IgD-negative memory B cell (primary cell): ENCODE measurements at regions not wholly inside any gene's neighbourhood (a gene's known extent, or its start where the extent isn't known, plus 50 kb on each side); places are given as distances from the start of the nearest gene placed in this dataset.
"Not testable (repeated sequence)": the region's sequence is repeated elsewhere in the genome, so short reads cannot be mapped to it uniquely, and the experiment has no call there.

Experiments used
- H3K27ac Mint-ChIP-seq, 3 donors: one replicate each; pipeline ENCODE4 v1.8.0; 2020 to 2022; ENCODE audit warnings: mild to moderate bottlenecking in 3 of 3, mixed read lengths in 3 of 3, moderate library complexity in 1 of 3
- H3K27me3 Mint-ChIP-seq: one replicate; pipeline ENCODE4 v1.8.0; 2021; ENCODE audit warnings: mixed read lengths
- H3K36me3 Mint-ChIP-seq: one replicate; pipeline ENCODE4 v1.8.0; 2020; ENCODE audit warnings: mild to moderate bottlenecking, mixed read lengths
- H3K4me1 Mint-ChIP-seq, 3 donors: one replicate each; pipeline ENCODE4 v1.8.0; 2020 to 2022; ENCODE audit warnings: mixed read lengths in 3 of 3, mild to moderate bottlenecking in 1 of 3
- H3K4me3 Mint-ChIP-seq, 4 donors: one replicate each; pipeline ENCODE4 v1.8.0; 2020 to 2022; ENCODE audit warnings: mild to moderate bottlenecking in 4 of 4, mixed read lengths in 4 of 4, moderate library complexity in 3 of 4
- H3K9me3 Mint-ChIP-seq, 3 donors: one replicate each; pipeline ENCODE4 v1.8.0; 2020 to 2021; ENCODE audit warnings: mixed read lengths in 3 of 3, mild to moderate bottlenecking in 1 of 3

DNA sequence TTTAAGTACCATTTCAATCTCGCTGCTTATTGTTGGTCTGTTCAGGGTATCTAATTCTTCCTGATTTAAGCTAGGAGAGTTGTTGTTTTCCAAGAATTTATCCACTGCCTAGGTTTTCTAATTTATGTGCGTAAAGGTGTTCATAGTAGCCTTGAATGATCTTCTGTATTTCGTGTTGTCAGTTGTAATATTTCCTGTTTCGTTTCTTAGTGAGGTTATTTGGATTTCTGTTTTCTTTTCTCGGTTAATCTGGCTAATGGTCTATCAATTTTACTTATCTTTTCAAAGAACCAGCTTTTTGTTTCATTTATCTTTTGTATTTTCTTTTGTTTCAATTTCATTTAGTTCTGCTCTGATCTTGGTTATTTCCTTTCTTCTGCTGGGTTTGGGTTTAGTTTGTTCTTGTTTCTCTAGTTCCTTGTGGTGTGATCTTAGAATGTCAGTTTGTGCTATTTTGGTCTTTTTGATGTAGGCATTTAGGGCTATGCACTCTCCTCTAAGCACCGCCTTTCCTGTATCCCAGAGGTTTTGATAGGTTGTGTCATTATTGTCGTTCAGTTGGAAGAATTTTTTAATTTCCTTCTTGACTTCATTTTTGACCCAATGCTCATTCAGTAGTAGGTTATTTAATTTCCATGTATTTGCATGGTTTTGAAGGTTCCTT is 92.5 kb upstream of the CSRP2 start:
- H3K4me1 Mint-ChIP-seq, H3K36me3 Mint-ChIP-seq, H3K27ac Mint-ChIP-seq, H3K27me3 Mint-ChIP-seq, H3K4me3 Mint-ChIP-seq: not testable (repeated sequence)
- H3K9me3 Mint-ChIP-seq: peaks cover 3 to 17% (median 9%) of the 10 kb centered on the region in 3 donors

DNA sequence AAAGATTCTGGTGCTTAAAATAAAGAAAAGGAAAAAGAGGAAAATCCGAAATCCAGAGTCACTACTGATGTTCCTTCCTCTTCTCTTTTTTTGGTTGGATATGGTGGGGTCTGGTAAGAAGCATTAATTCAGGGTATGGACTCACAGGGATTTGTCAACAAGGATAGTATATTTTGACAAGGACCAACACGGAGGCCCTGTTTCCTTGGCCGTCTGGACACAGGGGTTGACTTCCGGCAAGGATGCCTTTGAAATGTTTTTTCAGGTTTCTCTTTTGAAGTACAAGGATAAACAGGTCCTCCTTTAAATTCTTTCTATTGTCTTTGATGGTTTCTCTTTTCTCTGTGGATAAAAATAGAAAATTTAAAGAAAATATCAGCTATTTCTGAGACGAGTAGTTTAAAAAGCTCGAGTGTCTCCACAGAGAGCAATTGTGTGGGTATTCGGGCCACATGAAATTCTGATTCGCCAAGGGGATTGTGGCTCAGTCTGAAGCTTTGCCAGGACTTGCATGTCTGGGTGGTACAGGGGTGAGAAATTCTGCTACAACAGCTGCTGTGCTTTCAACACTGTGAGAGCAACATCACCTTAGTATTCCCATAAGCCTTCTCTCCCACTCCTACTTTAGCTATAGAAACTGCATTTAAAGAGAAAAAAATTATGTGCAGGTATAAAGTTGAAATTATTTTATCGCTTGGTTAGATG is 88.5 kb upstream of the CSRP2 start:
- peaks cover 3 to 17% (median 9%) of the 10 kb centered on the region in 3 donors for H3K9me3 Mint-ChIP-seq
- H3K4me1 Mint-ChIP-seq: no peaks in the 10 kb centered on the region
- H3K4me3 Mint-ChIP-seq: no peak overlapping the region
- H3K36me3 Mint-ChIP-seq: no peaks in the 10 kb centered on the region
- no peak overlapping the region for H3K27ac Mint-ChIP-seq
- H3K27me3 Mint-ChIP-seq: peaks cover 3% of the 10 kb centered on the region

DNA sequence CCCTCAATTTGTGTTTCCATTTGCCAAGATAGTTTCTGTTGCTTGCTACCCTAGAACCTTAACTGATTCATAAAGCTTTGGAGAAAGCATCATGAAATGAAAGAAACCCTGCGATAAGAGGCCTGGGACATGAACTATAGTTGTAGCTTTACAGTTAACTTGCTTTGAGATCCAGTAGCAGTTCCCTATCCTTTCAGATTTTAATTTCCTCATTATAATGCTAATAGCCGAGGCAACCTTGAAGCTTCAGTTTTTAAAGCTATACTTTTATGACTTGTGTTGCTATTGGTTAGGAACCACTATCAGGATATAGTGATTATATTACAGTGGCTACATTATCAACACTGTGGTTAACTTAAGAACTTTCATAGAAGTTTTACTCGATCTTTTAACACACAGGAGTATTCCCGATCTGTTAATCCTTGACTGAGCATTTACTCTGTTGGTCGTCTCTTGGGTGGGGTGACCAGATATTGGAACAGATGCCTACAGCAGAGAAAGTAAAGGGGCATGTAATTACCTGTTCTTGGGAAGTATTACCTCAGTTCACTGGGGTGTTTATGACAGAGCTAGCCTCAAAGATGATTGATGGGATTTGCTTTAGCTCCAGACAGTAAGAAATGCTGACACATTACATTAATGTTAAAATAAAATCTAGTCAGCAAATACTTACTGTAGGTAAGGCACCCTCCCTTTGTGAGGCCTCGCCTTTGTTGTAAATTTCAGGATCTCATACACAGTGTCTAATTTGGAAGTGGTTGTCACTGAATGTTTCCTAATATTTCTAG is 86.2 kb upstream of the CSRP2 start:
- Mint-ChIP-seq H3K27ac (no peak overlapping the region), H3K36me3 (no peaks in the 10 kb centered on the region), H3K27me3 (no peaks in the 10 kb centered on the region), H3K4me3 (no peak overlapping the region), H3K4me1 (no peaks in the 10 kb centered on the region), H3K9me3 (peaks cover 3 to 11% (median 7%) of the 10 kb centered on the region in 3 donors)

DNA sequence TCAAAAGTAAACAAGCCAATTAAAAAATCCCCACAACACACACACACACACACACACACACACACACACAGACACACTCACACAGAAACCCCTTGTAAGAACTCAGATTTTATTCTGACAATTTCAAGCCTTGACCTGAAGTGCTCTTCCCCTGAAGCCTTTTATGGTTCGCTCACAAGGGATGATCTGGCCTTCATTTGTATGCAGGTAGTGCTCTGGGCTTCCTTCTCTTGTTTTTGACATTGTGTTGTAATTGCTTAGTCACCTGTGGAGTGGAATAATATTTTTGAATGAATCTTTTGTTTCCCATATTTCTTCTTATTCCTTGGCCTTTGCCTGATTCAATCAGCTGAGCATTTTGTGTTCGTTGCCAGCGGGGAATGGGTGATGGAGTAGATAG is 83.3 kb upstream of the CSRP2 start:
- H3K4me1 Mint-ChIP-seq: no peaks in the 10 kb centered on the region
- no peaks in the 10 kb centered on the region for H3K36me3 Mint-ChIP-seq
- no peak overlapping the region for H3K4me3 Mint-ChIP-seq
- no peaks in the 10 kb centered on the region for H3K9me3 Mint-ChIP-seq
- no peak overlapping the region for H3K27ac Mint-ChIP-seq
- no peaks in the 10 kb centered on the region for H3K27me3 Mint-ChIP-seq

GRCh38 chr12:76957301-76957700 is 78.5 kb upstream of the CSRP2 start:
- Mint-ChIP-seq H3K36me3 (peaks cover 4% of the 10 kb centered on the region), H3K4me1 (no peaks in the 10 kb centered on the region), H3K9me3 (no peaks in the 10 kb centered on the region), H3K27ac (no peak overlapping the region), H3K27me3 (no peaks in the 10 kb centered on the region), H3K4me3 (no peak overlapping the region)

DNA sequence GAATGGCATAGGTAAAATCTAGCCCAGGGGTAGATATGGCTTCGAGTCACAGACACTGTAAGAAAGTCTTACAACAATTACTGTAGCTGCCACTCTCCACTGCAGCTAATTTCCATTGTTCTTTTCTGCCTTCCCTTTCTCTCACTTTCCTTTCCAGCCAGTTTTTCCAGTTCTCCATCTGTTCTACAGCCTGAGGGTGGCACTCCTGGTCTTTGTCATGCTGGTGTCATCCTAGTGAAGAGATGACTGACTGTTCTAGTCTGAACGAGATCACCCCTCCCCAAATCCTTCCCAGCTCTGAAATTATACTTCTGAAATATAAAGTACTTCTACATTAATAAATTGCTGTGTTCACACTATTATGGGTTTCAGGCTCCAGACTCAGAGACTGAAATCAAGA is 74.2 kb upstream of the CSRP2 start:
- H3K27me3 Mint-ChIP-seq: no peaks in the 10 kb centered on the region
- peaks cover 0 to 1% (median 0%) of the 10 kb centered on the region in 3 donors for H3K9me3 Mint-ChIP-seq
- H3K4me3 Mint-ChIP-seq: no peak overlapping the region
- peaks cover 4% of the 10 kb centered on the region for H3K36me3 Mint-ChIP-seq
- no peak overlapping the region for H3K27ac Mint-ChIP-seq
- no peaks in the 10 kb centered on the region for H3K4me1 Mint-ChIP-seq

DNA sequence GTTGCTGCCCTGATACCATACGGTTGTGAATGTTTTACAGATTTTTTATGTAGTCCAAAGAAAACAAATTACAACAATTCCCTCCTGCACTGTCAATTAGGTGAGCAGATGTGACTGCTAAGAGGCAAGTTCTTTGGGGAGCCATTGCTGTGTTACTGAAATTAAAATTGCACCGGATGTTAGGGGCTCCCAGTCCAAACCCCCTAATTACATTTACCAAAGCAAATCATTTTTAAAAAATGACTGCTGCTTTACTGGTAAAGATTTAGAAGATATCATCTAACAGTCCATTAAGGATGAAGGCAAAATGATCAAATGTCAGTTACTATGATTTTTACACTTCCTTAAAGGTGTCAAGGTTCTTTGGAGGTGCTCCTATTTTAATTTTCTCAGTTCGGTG is 70.1 kb upstream of the CSRP2 start:
- H3K27ac Mint-ChIP-seq: peak overlapping the region in 1 of 3 donors; percentile 51
- no peaks in the 10 kb centered on the region for H3K36me3 Mint-ChIP-seq
- H3K4me3 Mint-ChIP-seq: no peak overlapping the region
- no peaks in the 10 kb centered on the region for H3K27me3 Mint-ChIP-seq
- no peaks in the 10 kb centered on the region for H3K4me1 Mint-ChIP-seq
- H3K9me3 Mint-ChIP-seq: peaks cover 0 to 1% (median 0%) of the 10 kb centered on the region in 3 donors

GRCh38 chr12:76947304-76947703 is 68.5 kb upstream of the CSRP2 start:
- H3K4me1 Mint-ChIP-seq: no peaks in the 10 kb centered on the region
- peaks cover 0 to 1% (median 0%) of the 10 kb centered on the region in 3 donors for H3K9me3 Mint-ChIP-seq
- no peaks in the 10 kb centered on the region for H3K27me3 Mint-ChIP-seq
- no peak overlapping the region for H3K4me3 Mint-ChIP-seq
- peak overlapping the region in 1 of 3 donors; percentile 10 for H3K27ac Mint-ChIP-seq
- H3K36me3 Mint-ChIP-seq: no peaks in the 10 kb centered on the region

- no peak overlapping the region for H3K4me3 Mint-ChIP-seq
- no peaks in the 10 kb centered on the region for H3K36me3 Mint-ChIP-seq
- H3K27ac Mint-ChIP-seq: no peak overlapping the region
- H3K27me3 Mint-ChIP-seq: no peaks in the 10 kb centered on the region
- peaks cover 0 to 1% (median 0%) of the 10 kb centered on the region in 3 donors for H3K9me3 Mint-ChIP-seq
- no peaks in the 10 kb centered on the region for H3K4me1 Mint-ChIP-seq
Observed at GRCh38 chr12:76946446-76946845, 67.6 kb upstream of the CSRP2 start.

DNA sequence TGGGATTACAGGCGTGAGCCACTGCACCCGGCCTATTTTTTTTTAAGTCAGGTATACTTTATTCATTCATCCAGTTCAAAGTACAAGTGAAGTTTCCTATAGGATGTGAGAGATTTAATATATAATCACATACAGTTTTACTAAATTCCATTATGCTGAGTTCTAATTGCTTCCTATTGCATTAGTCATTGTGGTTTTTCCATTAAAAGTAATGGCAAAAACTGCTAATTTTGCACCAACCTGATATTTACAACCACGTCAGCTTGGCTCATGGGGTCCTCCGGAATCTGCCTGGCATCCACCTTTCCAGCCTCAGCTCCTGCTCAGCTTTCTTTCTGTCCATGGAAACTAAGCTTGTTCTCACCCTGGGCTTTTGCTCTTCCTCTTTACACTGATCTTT is 67.0 kb upstream of the CSRP2 start:
- Mint-ChIP-seq H3K27ac (no peak overlapping the region), H3K4me1 (no peaks in the 10 kb centered on the region), H3K4me3 (no peak overlapping the region), H3K9me3 (peaks cover 0 to 1% (median 0%) of the 10 kb centered on the region in 3 donors), H3K36me3 (no peaks in the 10 kb centered on the region), H3K27me3 (no peaks in the 10 kb centered on the region)

GRCh38 chr12:76944892-76945291 is 66.1 kb upstream of the CSRP2 start:
- Mint-ChIP-seq H3K27ac (no peak overlapping the region), H3K27me3 (no peaks in the 10 kb centered on the region), H3K9me3 (no peaks in the 10 kb centered on the region), H3K36me3 (no peaks in the 10 kb centered on the region), H3K4me3 (no peak overlapping the region), H3K4me1 (no peaks in the 10 kb centered on the region)

- Mint-ChIP-seq H3K36me3 (no peaks in the 10 kb centered on the region), H3K27ac (no peak overlapping the region)
Observed at GRCh38 chr12:76943008-76943407, 64.2 kb upstream of the CSRP2 start.

GRCh38 chr12:76942267-76942666 is 63.4 kb upstream of the CSRP2 start:
- Mint-ChIP-seq H3K27me3 (no peaks in the 10 kb centered on the region), H3K4me1 (no peaks in the 10 kb centered on the region), H3K36me3 (no peaks in the 10 kb centered on the region), H3K27ac (no peak overlapping the region), H3K9me3 (no peaks in the 10 kb centered on the region), H3K4me3 (no peak overlapping the region)

More at GRCh38 chr12:76943008-76943407, 64.2 kb upstream of the CSRP2 start:
- Mint-ChIP-seq H3K4me1 (no peaks in the 10 kb centered on the region), H3K4me3 (no peak overlapping the region), H3K27me3 (no peaks in the 10 kb centered on the region), H3K9me3 (no peaks in the 10 kb centered on the region)

- no peak overlapping the region for H3K4me3 Mint-ChIP-seq
- H3K27me3 Mint-ChIP-seq: no peaks in the 10 kb centered on the region
- no peak overlapping the region for H3K27ac Mint-ChIP-seq
- H3K36me3 Mint-ChIP-seq: no peaks in the 10 kb centered on the region
- H3K4me1 Mint-ChIP-seq: no peaks in the 10 kb centered on the region
- H3K9me3 Mint-ChIP-seq: no peaks in the 10 kb centered on the region
Observed at GRCh38 chr12:76940671-76941445, 62.0 kb upstream of the CSRP2 start.

GRCh38 chr12:76939701-76940100 is 60.9 kb upstream of the CSRP2 start:
- no peaks in the 10 kb centered on the region for H3K9me3 Mint-ChIP-seq
- no peaks in the 10 kb centered on the region for H3K36me3 Mint-ChIP-seq
- no peak overlapping the region for H3K27ac Mint-ChIP-seq
- H3K4me1 Mint-ChIP-seq: no peaks in the 10 kb centered on the region
- no peak overlapping the region for H3K4me3 Mint-ChIP-seq
- no peaks in the 10 kb centered on the region for H3K27me3 Mint-ChIP-seq
